ENCODE measurements at regions not wholly inside any gene's neighbourhood (a gene's known extent, or its start where the extent isn't known, plus 50 kb on each side); places are given as distances from the start of the nearest gene placed in this dataset.

DNA sequence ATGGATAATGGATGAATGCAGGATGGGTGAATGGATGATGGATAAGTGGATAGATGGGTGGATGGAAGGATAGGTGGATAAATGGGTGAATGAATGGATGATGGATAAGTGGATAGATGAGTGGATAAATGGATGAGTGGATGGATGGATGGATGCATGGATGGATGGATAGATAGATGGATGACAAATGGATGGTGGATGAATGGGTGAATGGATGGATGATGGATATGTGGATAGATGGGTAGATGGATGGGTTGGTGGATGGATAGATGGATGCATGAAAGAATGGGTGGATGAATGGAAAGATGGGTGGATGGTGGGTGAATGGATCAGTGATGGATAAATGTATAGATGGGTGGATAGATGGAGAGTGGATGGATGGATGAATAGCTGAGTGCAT lies 564.8 kb downstream of the MIAT start:
- Mint-ChIP-seq H3K4me1 (ENCODE audit: low read depth) (no peaks in the 10 kb centered on the region), H3K36me3 (ENCODE audit: insufficient read depth) (no peaks in the 10 kb centered on the region), H3K9me3 (ENCODE audit: low read depth) (no peaks in the 10 kb centered on the region), H3K27ac (no peak overlapping the region), H3K4me3 (ENCODE audit: low read depth) (no peak overlapping the region), H3K27me3 (peaks cover 31% of the 10 kb centered on the region)
- DNase-seq (ENCODE audit: low spot score, unreplicated experiment): no peak
- TF ChIP-seq, protein P1, sequence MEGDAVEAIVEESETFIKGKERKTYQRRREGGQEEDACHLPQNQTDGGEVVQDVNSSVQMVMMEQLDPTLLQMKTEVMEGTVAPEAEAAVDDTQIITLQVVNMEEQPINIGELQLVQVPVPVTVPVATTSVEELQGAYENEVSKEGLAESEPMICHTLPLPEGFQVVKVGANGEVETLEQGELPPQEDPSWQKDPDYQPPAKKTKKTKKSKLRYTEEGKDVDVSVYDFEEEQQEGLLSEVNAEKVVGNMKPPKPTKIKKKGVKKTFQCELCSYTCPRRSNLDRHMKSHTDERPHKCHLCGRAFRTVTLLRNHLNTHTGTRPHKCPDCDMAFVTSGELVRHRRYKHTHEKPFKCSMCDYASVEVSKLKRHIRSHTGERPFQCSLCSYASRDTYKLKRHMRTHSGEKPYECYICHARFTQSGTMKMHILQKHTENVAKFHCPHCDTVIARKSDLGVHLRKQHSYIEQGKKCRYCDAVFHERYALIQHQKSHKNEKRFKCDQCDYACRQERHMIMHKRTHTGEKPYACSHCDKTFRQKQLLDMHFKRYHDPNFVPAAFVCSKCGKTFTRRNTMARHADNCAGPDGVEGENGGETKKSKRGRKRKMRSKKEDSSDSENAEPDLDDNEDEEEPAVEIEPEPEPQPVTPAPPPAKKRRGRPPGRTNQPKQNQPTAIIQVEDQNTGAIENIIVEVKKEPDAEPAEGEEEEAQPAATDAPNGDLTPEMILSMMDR (IDR thresholded peaks at IDR 0.05; ENCODE audit: unreplicated experiment): no peak

DNA sequence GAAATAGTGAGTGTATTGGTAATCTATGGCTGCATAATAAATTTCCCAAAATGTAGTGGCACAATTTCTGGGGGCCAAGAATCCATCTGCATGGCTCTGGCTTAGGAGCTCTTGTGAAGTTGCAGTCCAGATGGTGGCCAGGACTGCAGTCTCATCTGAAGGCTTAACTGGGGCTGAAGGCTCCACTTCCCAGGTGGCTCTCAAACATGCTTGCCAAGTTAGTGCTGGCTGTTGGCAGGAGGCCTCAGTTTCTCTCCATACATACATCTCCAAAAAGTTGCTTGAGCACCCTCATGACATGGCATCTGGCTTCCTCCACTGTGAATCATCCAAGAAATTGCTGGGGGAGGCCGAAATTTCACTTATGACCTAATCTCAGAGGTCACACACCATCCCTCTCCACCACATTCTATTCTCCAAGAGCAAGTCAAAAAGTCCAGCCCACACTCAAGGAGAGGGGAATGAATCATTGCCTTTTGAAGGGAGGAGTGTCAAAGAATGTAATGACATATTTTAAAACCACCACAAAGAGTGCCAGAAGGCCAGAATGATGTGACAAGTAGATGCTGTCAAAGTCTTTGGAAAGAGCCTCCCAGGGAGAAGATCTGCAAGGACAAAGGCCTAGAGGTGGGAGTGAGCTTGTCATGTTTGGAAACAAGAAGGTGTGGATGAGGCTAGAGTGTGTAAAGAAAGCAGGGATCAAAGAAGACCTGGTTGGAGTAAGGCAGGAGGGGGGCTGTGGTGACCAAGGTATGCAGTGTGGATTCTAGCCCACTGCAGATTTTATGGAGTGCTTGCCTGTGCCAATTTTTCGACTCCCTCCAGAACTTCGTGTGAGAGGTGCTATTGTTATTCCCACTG lies 566.2 kb downstream of the MIAT start:
- no peaks in the 10 kb centered on the region for H3K36me3 Mint-ChIP-seq (ENCODE audit: insufficient read depth)

DNA sequence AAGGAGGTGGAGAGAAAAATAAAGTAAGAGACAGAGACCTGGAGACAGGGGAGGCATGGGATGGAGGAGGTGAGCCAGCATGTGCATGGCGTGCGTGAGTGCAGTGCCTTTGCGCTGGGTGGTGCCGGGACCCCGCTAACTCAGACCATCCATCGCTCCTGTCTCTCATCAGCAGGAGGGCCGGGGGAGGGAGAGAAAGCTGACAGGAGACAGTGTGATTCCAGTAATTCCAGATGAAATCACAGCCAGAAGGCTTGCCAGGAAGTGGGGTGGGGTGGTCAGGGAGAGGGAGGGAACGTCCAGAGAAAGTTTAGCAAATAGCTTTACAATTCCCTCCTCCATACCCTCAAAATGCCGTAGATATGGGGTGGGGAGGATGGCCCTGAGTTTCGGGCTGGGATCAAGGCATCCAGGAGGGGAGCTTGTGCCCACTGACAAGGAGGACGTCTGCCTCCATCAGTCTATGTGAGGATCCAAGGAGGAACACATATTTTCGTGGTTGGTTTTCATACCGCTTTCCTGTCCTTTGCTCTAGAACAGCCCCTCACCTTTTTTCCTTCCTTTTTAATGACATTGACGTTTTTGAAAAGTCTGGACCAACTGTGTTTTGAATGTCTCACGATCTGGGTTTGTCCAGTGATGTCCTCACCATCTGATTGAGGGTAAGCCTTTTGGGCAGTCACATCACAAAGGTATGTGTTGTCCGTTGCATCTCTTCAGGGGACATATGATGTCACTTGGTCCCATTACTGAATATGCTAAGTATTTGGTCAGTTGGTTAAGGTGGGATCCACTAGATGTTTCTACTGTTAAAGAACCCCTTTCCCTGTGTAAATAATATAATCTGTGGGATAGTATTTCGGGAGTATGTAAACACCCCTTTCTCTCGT lies 567.3 kb downstream of the MIAT start:
- TF ChIP-seq, protein P1 (IDR thresholded peaks at IDR 0.05; ENCODE audit: unreplicated experiment): no peak
- Mint-ChIP-seq H3K4me1 (ENCODE audit: low read depth) (no peaks in the 10 kb centered on the region), H3K36me3 (ENCODE audit: insufficient read depth) (no peaks in the 10 kb centered on the region), H3K27ac (no peak overlapping the region), H3K9me3 (ENCODE audit: low read depth) (no peaks in the 10 kb centered on the region), H3K27me3 (peaks cover 23% of the 10 kb centered on the region), H3K4me3 (ENCODE audit: low read depth) (no peak overlapping the region)
- no peak for DNase-seq (ENCODE audit: low spot score, unreplicated experiment)

More for the DNA sequence above, 566.2 kb downstream of the MIAT start:
- no peaks in the 10 kb centered on the region for H3K4me1 Mint-ChIP-seq (ENCODE audit: low read depth)
- H3K27me3 Mint-ChIP-seq: peaks cover 27% of the 10 kb centered on the region
- TF ChIP-seq, protein P1 (IDR thresholded peaks at IDR 0.05; ENCODE audit: unreplicated experiment): no peak
- H3K27ac Mint-ChIP-seq: no peak overlapping the region
- H3K4me3 Mint-ChIP-seq (ENCODE audit: low read depth): no peak overlapping the region
- no peak for DNase-seq (ENCODE audit: low spot score, unreplicated experiment)
- no peaks in the 10 kb centered on the region for H3K9me3 Mint-ChIP-seq (ENCODE audit: low read depth)

DNA sequence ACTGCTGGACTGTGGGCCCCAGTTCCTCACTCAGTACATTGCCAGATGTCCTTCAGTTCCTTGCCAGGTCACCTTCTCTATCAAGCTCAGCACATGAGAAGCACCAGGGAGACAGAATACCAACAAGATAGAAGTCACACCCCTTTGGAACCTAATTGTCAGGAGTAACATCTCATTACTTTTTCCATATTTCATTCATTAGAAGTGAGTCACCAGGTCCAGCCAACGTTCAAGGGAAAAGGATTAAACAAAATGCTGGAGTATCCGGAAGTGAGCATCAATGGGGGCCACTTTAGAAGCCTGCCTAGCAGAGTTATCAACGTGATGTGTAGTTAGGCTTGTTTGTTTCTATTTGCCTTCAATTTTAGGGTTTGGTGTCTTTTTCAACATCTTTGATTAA lies 569.3 kb downstream of the MIAT start:
- Mint-ChIP-seq H3K4me3 (ENCODE audit: low read depth) (no peak overlapping the region), H3K27ac (no peak overlapping the region), H3K9me3 (ENCODE audit: low read depth) (peaks cover 4% of the 10 kb centered on the region), H3K36me3 (ENCODE audit: insufficient read depth) (no peaks in the 10 kb centered on the region), H3K27me3 (peaks cover 17% of the 10 kb centered on the region), H3K4me1 (ENCODE audit: low read depth) (no peaks in the 10 kb centered on the region)
- TF ChIP-seq, protein P1 (IDR thresholded peaks at IDR 0.05; ENCODE audit: unreplicated experiment): no peak
- no peak for DNase-seq (ENCODE audit: low spot score, unreplicated experiment)

DNA sequence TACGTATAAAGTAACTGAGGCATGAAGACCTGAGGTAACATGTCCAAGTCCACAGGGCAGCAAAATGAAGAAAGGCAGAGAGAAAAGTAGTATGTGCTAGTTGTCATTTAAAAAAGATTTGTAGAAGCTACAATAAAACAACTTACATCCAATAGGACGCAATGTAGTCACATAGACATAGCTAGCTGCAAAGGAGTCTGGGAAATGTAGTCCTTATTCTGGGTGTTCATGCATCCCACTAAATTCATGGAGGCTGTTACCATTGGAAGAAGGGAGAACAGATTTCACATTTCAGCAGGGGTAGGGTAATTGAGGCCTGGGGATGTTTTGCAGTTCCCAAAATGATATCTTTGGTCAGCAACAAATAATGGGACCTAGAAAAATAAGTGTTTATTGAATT lies 571.4 kb downstream of the MIAT start:
- Mint-ChIP-seq H3K27me3 (peaks cover 23% of the 10 kb centered on the region), H3K27ac (no peak overlapping the region), H3K9me3 (ENCODE audit: low read depth) (peaks cover 4% of the 10 kb centered on the region), H3K4me1 (ENCODE audit: low read depth) (no peaks in the 10 kb centered on the region), H3K4me3 (ENCODE audit: low read depth) (no peak overlapping the region), H3K36me3 (ENCODE audit: insufficient read depth) (no peaks in the 10 kb centered on the region)
- no peak for DNase-seq (ENCODE audit: low spot score, unreplicated experiment)
- TF ChIP-seq, protein P1 (IDR thresholded peaks at IDR 0.05; ENCODE audit: unreplicated experiment): no peak

Data from progenitor cell of endocrine pancreas (in vitro differentiated cells).